Aorta (tissue), 5 donors: ENCODE measurements at regions not wholly inside any gene's neighbourhood (a gene's known extent, or its start where the extent isn't known, plus 50 kb on each side); places are given as distances from the start of the nearest gene placed in this dataset.

Experiments used
- ATAC-seq: fragments of 200-7000 bp; cut with Tn5 transposase; one replicate; pipeline ENCODE4 v1.9.1; 2022; ENCODE audit warnings: moderate library complexity; ENCODE audit not compliant: low FRiP score
- DNase-seq, 2 donors: peaks; one replicate each; pipeline ENCODE4 v3.0.0-alpha.2; 2020
- H3K27ac ChIP-seq, 2 donors: one replicate each; pipeline ENCODE4 v1.5.1; 2013; ENCODE audit warnings: low read length in 2 of 2, mild to moderate bottlenecking in 2 of 2, moderate library complexity in 2 of 2, control low read depth in 1 of 2, inconsistent platforms in 1 of 2, low read depth in 1 of 2
- H3K27me3 ChIP-seq, 2 donors: one replicate each; pipeline ENCODE4 v1.6.1; 2013; ENCODE audit warnings: control low read depth in 1 of 2, low read length in 1 of 2, mild to moderate bottlenecking in 1 of 2, moderate library complexity in 1 of 2; ENCODE audit not compliant: insufficient read depth in 2 of 2, control insufficient read depth in 1 of 2
- H3K36me3 ChIP-seq, 2 donors: one replicate each; pipeline ENCODE4 v1.6.1; 2013; ENCODE audit warnings: control low read depth in 1 of 2, low read length in 1 of 2, mild to moderate bottlenecking in 1 of 2; ENCODE audit not compliant: insufficient read depth in 2 of 2, control insufficient read depth in 1 of 2
- H3K4me1 ChIP-seq, 2 donors: one replicate each; pipeline ENCODE4 v1.6.1; 2013; ENCODE audit warnings: low read length in 2 of 2, control low read depth in 1 of 2, mild to moderate bottlenecking in 1 of 2, moderate library complexity in 1 of 2; ENCODE audit not compliant: insufficient read depth in 2 of 2, control insufficient read depth in 1 of 2
- H3K4me3 ChIP-seq, 2 donors: one replicate each; pipeline ENCODE4 v1.5.1; 2013; ENCODE audit warnings: low read length in 2 of 2, control low read depth in 1 of 2, mild to moderate bottlenecking in 1 of 2
- H3K9me3 ChIP-seq: one replicate; pipeline ENCODE4 v1.6.1; 2013; ENCODE audit warnings: mild to moderate bottlenecking, low read length; ENCODE audit not compliant: control insufficient read depth
- WGBS, 2 donors: extraction: QIAGEN DNeasy Blood & Tissue Kit; methylation state at CpG; one replicate each; pipeline ENCODE4 v1.1.7; 2013; 5-methylcytosine and 5-hydroxymethylcytosine counted together
- intact Hi-C, 2 donors: fragments of 100-400 bp; cut with DNase I; formaldehyde crosslinking; loops; one replicate each; pipeline versions ENCODE4 v1.14.2 to v1.15.0; 2022
- donor health status: healthy with polysubstance abuse.
- donor health status: Bipolar disorder and iron deficiency.
- donor health status: DM: no; HTN: no; CAD: no.
- donor health status: DM: no; HTN: no; CAD: no.
- donor health status: DM: yes; HTN: yes; CAD: no.

DNA sequence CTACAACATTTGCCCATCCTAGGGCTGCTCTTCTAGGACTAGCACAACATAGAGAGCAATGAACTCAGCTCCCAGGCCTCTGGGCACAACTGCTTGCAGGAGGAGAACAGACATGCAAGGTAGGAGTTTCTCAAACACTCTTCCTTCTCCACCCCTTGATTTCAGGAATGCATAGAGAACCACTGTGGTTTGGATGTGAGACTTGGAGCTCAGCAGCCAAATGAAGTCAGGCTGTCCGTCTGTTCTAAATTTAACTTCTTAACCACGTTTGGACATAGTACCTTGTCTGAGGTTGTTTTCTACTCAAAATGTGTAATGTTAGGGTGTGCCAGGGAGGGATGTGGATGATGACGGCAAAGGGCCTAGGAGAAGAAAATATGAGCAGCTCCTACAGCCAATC lies 515.1 kb upstream of the TNC start:
- Histone ChIP-seq H3K27ac (peak overlapping the region; percentile 3 to 37), H3K27me3 (no peaks in the 10 kb centered on the region), H3K36me3 (no peaks in the 10 kb centered on the region), H3K4me1 (peaks cover 3 to 6% of the 10 kb centered on the region in 2 donors), H3K4me3 (no peak overlapping the region), H3K9me3 (no peaks in the 10 kb centered on the region)
- intact Hi-C loops, result no loop called here
- DNase-seq (no peak), ATAC-seq (peak; percentile 53)
- WGBS, 2 donors, result 11 to 14% methylated on average over 3 of the region's 3 CpGs

DNA sequence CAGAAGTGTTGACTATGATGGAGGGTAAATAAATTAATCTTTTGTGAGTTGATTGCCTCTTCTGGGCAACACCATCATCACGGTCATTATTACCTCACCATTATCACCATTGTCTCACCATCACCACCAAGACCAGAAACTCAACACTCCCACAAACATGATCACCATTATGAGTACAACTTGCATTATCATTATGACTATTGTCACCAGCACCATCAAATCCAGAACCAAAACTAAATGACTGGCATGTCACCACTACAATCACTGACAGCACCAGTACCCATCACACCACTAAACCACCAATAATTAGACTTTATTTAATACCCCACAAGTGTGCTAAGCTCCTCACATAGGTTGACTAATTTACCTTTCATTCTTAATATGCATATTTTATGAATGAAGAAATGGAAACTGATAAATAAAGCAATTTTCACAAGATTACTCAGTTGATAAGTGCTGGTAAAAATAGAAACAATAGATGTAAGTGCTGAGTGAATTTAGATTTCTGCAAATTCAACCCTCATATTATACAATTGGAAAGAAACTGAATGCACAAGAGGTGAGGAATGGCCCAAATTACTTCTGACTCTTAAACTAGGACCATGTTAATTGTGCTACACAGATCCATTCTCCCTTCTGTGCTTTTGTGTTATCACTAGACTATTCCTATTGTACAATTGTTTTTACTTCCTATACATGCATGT lies 517.8 kb upstream of the PAPPA start:
- ATAC-seq (no peak), DNase-seq (no peak)
- H3K27me3 ChIP-seq, result no peaks in the 10 kb centered on the region
- intact Hi-C loops, result no loop called here
- H3K4me1 ChIP-seq, result peaks cover 3 to 6% of the 10 kb centered on the region in 2 donors
- no peaks in the 10 kb centered on the region for H3K36me3 ChIP-seq
- H3K4me3 ChIP-seq, result no peak overlapping the region
- 88 to 91% methylated on average over 1 of the region's 1 CpG for whole genome bisulfite sequencing, 2 donors
- H3K27ac ChIP-seq, result no peak overlapping the region
- H3K9me3 ChIP-seq, result no peaks in the 10 kb centered on the region

GRCh38 chr9:115636596-115636995 lies 517.0 kb upstream of the PAPPA start:
- 83 to 84% methylated on average over 4 of the region's 4 CpGs for WGBS, 2 donors
- DNase-seq (no peak), ATAC-seq (no peak)
- H3K36me3 ChIP-seq, result no peaks in the 10 kb centered on the region
- H3K9me3 ChIP-seq, result no peaks in the 10 kb centered on the region
- intact Hi-C loops, result no loop called here
- H3K27me3 ChIP-seq, result no peaks in the 10 kb centered on the region
- peaks cover 3 to 6% of the 10 kb centered on the region in 2 donors for H3K4me1 ChIP-seq
- H3K4me3 ChIP-seq, result no peak overlapping the region
- H3K27ac ChIP-seq, result no peak overlapping the region

DNA sequence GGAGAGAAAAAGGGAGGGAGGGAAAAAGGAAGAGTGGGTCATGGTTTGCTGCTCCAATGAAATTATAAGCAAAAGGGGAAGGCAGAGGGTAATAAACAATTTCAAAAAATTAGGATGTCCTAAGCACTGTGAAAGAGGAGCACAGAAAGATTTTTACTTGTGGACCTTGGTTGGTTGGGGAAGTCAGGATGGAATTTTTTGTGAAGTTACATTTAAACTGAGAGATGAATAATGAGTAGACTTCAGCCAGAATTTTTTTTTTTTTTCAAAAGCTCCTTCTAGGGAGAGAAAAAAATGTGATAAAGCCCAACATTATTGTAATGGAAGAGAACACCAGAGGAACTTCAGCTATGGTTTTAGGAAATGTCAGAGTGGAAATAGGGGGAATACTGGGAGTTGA lies 515.9 kb upstream of the PAPPA start:
- H3K4me1 ChIP-seq, result peaks cover 2 to 6% of the 10 kb centered on the region in 2 donors
- ATAC-seq, result no peak

DNA sequence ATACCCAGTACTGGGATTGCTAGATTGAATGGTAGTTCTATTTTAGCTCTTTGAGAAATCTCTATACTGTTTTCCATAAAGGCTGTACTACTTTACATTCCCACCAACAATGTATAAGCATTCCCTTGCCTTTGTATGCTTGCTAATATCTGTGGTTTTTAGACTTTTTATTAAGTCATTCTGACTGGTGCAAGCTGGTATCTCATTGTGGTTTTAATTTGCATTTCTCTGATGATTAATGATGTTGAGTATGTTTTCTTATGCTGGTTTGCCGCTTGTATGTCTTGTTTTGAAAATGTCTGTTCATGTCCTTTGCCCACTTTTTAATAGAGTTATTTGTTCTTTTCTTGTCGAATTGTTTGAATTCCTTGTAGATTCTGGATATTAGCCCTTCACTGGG lies 512.7 kb upstream of the PAPPA start:
- Histone ChIP-seq H3K27ac (no peak overlapping the region), H3K4me3 (no peak overlapping the region), H3K27me3 (no peaks in the 10 kb centered on the region), H3K9me3 (no peaks in the 10 kb centered on the region), H3K4me1 (no peaks in the 10 kb centered on the region), H3K36me3 (no peaks in the 10 kb centered on the region)
- 7 to 9% methylated on average over 2 of the region's 2 CpGs for WGBS, 2 donors
- intact Hi-C loops, result no loop called here
- no peak for ATAC-seq
- DNase-seq, result no peak

More for the DNA sequence above, 515.9 kb upstream of the PAPPA start:
- Histone ChIP-seq H3K36me3 (no peaks in the 10 kb centered on the region), H3K9me3 (no peaks in the 10 kb centered on the region), H3K27me3 (no peaks in the 10 kb centered on the region), H3K27ac (no peak overlapping the region), H3K4me3 (no peak overlapping the region)
- intact Hi-C loops, result no loop called here
- DNase-seq, result no peak

DNA sequence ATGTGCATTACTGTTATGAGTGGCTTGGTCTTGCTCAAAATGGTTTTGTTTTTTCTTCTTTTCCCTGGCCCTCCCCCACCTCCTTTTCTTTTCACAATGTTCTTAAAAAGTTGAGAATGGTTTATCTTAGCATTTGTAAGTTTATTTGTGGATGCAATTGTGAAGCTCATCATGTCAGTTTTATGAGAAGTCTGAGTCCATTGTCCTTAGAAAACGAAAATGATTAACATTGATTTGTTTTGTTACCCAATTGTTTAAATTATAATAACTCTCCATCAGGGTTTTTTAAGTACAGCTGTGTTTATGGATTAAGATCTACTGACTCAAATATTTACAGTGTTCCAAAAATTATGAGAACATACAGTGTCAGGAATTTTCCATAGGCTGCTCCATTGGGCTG lies 511.3 kb upstream of the PAPPA start:
- Histone ChIP-seq H3K27me3 (no peaks in the 10 kb centered on the region), H3K9me3 (no peaks in the 10 kb centered on the region), H3K27ac (no peak overlapping the region), H3K4me1 (no peaks in the 10 kb centered on the region), H3K4me3 (no peak overlapping the region), H3K36me3 (no peaks in the 10 kb centered on the region)
- 90 to 91% methylated on average over 1 of the region's 1 CpG for WGBS, 2 donors
- intact Hi-C loops, result no loop called here
- ATAC-seq (no peak), DNase-seq (no peak)

- 56 to 57% methylated on average over 4 of the region's 4 CpGs for WGBS, 2 donors
- DNase-seq (no peak), ATAC-seq (no peak)
- H3K9me3 ChIP-seq, result no peaks in the 10 kb centered on the region
- H3K36me3 ChIP-seq, result no peaks in the 10 kb centered on the region
- H3K27me3 ChIP-seq, result no peaks in the 10 kb centered on the region
- H3K4me1 ChIP-seq, result peaks cover 0 to under 1% of the 10 kb centered on the region in 2 donors
- no peak overlapping the region for H3K27ac ChIP-seq
- intact Hi-C loops, result no loop called here
- H3K4me3 ChIP-seq, result no peak overlapping the region
These were observed 509.5 kb upstream of the PAPPA start for GRCh38 chr9:115643948-115644727.

GRCh38 chr9:115649991-115650472 lies 503.6 kb upstream of the PAPPA start:
- DNase-seq (peak; percentile 78 to 86), ATAC-seq (peak; percentile 92)
- no peaks in the 10 kb centered on the region for H3K36me3 ChIP-seq
- peaks cover 0 to 9% of the 10 kb centered on the region in 2 donors for H3K4me1 ChIP-seq
- intact Hi-C loops, result loop anchor here in 1 of 2 donors (10.0 kb wide), 1 partner anchor 55 kb away; no protein-coding TSS in a partner anchor
- peak overlapping the region; percentile 75 to 84 for H3K27ac ChIP-seq
- H3K4me3 ChIP-seq, result no peak overlapping the region
- H3K9me3 ChIP-seq, result no peaks in the 10 kb centered on the region
- WGBS, 2 donors, result 1 to 5% methylated on average over 9 of the region's 9 CpGs
- no peaks in the 10 kb centered on the region for H3K27me3 ChIP-seq

GRCh38 chr9:115650768-115651167 lies 502.8 kb upstream of the PAPPA start:
- DNase-seq (no peak), ATAC-seq (peak; percentile 23)
- Histone ChIP-seq H3K36me3 (no peaks in the 10 kb centered on the region), H3K9me3 (no peaks in the 10 kb centered on the region), H3K27me3 (no peaks in the 10 kb centered on the region), H3K4me1 (peaks cover 0 to 9% of the 10 kb centered on the region in 2 donors), H3K4me3 (no peak overlapping the region), H3K27ac (peak overlapping the region; percentile 75 to 84)
- intact Hi-C loops, result loop anchor here (1.0 to 10.0 kb wide), 2 partner anchors 22 to 56 kb away; no protein-coding TSS in a partner anchor
